ENCODE measurements at regions not wholly inside any gene's neighbourhood (a gene's known extent, or its start where the extent isn't known, plus 50 kb on each side); places are given as distances from the start of the nearest gene placed in this dataset.

DNA sequence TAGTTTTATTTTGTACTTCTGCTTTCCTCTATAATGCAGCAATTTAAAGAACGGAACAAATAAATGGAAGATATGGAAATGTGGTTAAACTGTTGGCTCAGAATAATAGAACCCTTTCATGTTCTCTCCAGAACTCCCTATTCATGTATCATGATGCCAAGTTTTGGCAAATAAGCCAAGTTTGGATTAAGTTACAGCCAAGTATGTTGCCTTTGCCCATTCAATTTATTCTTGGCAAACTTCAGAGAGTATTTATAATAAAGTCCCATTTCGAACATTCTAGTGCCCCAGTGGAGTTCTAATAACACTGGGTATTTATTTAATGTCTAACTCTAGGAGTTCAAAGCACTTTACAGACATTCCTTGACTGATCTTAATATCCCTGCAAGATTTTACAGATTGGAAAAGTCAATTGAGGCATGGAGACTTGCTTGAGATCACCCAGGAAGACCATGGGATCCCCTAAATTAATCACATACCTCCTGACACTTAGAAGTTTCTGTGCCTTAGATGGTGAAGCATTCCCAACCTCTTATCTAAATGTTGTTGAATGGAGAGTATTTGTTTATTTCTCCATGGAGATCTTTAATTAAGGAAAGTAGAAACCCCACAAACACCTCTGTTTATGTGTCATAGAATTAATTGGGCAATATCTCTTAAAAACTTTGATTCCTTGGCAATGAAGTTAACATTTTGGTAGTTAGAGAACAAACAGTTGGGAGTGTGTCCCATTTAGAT lies 106.7 kb downstream of the ACKR3 start:
- Histone ChIP-seq H3K27me3 (ENCODE audit: control insufficient read depth, insufficient read depth, low read length) (no peaks in the 10 kb centered on the region), H3K36me3 (ENCODE audit: control insufficient read depth, insufficient read depth, low read length) (no peaks in the 10 kb centered on the region), H3K4me1 (ENCODE audit: control insufficient read depth, insufficient read depth, low read length) (no peaks in the 10 kb centered on the region), H3K9ac (ENCODE audit: low read depth, low read length) (no peak overlapping the region), H3K4me3 (ENCODE audit: low read depth, low read length) (no peak overlapping the region), H3K9me3 (ENCODE audit: control insufficient read depth, insufficient read depth, low read length) (no peaks in the 10 kb centered on the region)

DNA sequence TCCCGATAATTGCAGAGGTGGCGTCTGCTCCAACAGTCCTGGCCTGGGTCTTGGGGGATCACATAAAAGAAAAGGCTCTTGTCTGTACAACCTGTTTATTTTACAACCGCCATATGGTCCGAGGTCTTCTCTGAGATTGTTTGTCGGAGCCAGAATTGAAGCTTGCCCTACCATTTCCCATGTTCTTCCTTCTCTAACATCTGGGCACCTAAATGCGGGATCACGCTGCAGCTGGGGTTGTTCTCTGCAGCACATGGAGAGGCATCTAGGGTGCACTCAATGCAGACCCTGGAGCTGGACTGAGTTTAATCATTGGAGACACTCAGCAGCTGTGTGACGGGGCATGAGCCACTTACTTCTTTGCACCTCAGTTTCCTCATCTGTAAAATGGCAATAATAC lies 107.7 kb downstream of the ACKR3 start:
- no peak overlapping the region for H3K9ac ChIP-seq (ENCODE audit: low read depth, low read length)
- H3K4me3 ChIP-seq (ENCODE audit: low read depth, low read length), result no peak overlapping the region
- H3K9me3 ChIP-seq (ENCODE audit: control insufficient read depth, insufficient read depth, low read length), result no peaks in the 10 kb centered on the region
- H3K36me3 ChIP-seq (ENCODE audit: control insufficient read depth, insufficient read depth, low read length), result no peaks in the 10 kb centered on the region
- no peaks in the 10 kb centered on the region for H3K4me1 ChIP-seq (ENCODE audit: control insufficient read depth, insufficient read depth, low read length)
- H3K27me3 ChIP-seq (ENCODE audit: control insufficient read depth, insufficient read depth, low read length), result no peaks in the 10 kb centered on the region

DNA sequence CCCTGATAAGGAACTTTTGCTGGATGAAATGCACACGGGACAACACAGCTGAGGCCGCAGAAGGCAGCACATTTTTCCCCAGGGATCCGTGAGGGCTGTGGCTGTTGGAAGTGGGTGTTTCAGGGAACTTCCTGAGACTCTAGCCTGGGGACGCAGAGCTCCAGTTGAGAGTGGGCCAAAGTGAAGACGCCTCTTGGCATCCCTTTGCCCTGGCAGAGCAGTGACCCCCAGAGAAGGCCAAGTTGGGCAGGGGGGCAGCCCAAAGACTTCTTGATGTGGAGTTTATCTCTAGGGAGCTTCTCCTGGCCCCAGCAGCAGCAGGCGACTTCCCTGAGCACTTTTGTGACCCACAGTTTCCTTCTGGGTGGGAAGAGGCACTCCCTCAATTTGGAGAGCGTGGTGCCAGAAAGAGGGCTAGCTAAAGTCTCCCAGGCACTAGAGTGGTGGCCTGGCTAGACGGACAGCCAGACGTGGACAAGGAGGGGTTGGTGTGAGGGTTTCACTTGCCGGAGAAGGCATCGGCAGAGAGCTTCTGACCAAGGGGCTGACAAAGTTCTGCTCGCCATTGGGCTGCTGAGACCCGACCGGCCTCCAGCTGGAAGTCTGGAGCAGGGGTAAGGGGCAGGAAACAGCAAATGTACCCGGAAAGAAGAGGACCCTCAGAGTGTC lies 108.8 kb downstream of the ACKR3 start:
- no peaks in the 10 kb centered on the region for H3K36me3 ChIP-seq (ENCODE audit: control insufficient read depth, insufficient read depth, low read length)
- no peak overlapping the region for H3K4me3 ChIP-seq (ENCODE audit: low read depth, low read length)
- H3K4me1 ChIP-seq (ENCODE audit: control insufficient read depth, insufficient read depth, low read length), result no peaks in the 10 kb centered on the region

DNA sequence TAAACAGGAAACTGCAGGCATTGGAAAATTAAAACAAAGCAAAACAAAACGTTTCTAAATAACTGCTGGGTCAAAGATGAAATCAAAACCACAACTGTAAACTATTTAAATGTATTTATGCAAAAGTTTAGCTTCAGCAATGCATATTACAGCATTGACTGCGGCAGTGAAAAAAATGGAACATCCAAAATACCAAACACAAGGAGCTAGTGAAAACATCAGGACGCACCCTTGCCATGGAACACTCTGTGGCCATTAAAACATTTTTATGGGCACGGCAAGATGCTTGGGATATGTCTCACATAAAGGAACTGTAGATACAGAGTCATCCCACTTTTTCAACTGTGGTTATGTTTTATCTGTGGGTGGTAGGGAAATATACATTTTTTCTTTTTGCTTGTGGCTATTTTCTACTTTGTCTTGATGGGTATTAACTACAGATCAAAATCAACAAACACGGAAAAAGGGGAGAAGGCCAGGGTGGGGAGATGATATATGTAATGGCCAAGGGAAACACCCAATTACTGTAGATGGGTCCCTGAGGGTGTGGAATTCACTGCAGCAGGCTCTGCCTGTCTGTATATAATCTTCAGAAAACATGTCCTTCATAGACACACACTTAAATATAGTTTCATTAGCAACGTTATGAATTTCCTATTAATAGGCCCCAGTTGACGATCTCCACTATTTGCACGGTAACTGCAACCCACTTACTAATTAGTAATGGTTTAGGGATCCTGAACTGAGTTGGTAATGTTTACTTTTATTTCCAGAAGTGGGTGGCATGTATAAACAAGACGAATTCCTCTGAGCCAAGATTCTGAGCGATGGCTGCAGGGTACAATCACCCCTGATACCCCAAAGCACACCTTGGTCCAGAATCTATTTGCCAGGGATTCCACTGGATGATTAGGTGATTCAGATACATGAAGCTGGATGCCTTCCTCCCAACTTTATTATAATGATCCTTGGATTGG lies 110.5 kb downstream of the ACKR3 start:
- Histone ChIP-seq H3K9ac (ENCODE audit: low read depth, low read length) (no peak overlapping the region), H3K9me3 (ENCODE audit: control insufficient read depth, insufficient read depth, low read length) (no peaks in the 10 kb centered on the region), H3K4me3 (ENCODE audit: low read depth, low read length) (no peak overlapping the region), H3K27me3 (ENCODE audit: control insufficient read depth, insufficient read depth, low read length) (no peaks in the 10 kb centered on the region), H3K4me1 (ENCODE audit: control insufficient read depth, insufficient read depth, low read length) (peaks cover 2% of the 10 kb centered on the region), H3K36me3 (ENCODE audit: control insufficient read depth, insufficient read depth, low read length) (no peaks in the 10 kb centered on the region)

More for the DNA sequence above, 108.8 kb downstream of the ACKR3 start:
- Histone ChIP-seq H3K9me3 (ENCODE audit: control insufficient read depth, insufficient read depth, low read length) (no peaks in the 10 kb centered on the region), H3K27me3 (ENCODE audit: control insufficient read depth, insufficient read depth, low read length) (no peaks in the 10 kb centered on the region), H3K9ac (ENCODE audit: low read depth, low read length) (no peak overlapping the region)

DNA sequence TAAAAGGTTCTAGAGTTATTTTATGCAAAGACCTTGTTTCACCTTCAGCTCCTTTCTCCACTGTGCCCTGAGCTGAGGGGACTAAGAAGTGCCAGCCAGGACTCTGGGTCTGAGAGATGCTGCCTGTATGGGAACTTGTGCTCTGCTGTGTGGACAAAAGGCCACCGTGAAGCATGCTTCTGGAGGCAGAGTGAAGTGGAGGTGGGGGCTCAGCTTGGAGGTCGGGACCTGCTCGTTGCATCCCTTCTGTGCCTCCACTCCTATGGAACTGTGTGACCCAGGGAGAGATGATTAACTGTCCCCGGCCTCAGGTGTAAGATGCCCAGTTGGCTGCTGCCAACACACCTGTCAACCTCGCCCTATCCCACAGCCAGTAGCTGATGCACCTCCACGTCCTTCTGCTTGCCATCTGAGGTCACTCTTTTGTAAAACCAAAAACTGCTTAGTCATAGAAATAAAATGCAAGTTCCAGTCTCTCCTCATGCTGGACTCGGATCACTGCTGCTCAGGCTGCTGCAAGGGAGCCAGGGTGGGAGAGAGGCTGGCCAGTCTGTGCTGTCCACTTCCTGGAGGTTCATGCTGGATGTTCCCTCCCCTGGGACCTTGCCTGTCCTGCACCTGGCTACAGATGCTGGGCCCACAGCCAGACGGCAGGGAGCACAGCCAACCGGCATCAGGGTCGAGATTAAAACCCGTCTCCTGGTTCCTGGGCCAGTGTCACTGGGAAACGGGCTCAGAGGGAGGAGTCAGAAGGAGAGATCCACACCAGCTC lies 113.2 kb downstream of the ACKR3 start:
- Histone ChIP-seq H3K9ac (ENCODE audit: low read depth, low read length) (no peak overlapping the region), H3K9me3 (ENCODE audit: control insufficient read depth, insufficient read depth, low read length) (no peaks in the 10 kb centered on the region), H3K4me3 (ENCODE audit: low read depth, low read length) (no peak overlapping the region), H3K27me3 (ENCODE audit: control insufficient read depth, insufficient read depth, low read length) (no peaks in the 10 kb centered on the region), H3K4me1 (ENCODE audit: control insufficient read depth, insufficient read depth, low read length) (peaks cover 2% of the 10 kb centered on the region), H3K36me3 (ENCODE audit: control insufficient read depth, insufficient read depth, low read length) (no peaks in the 10 kb centered on the region)

DNA sequence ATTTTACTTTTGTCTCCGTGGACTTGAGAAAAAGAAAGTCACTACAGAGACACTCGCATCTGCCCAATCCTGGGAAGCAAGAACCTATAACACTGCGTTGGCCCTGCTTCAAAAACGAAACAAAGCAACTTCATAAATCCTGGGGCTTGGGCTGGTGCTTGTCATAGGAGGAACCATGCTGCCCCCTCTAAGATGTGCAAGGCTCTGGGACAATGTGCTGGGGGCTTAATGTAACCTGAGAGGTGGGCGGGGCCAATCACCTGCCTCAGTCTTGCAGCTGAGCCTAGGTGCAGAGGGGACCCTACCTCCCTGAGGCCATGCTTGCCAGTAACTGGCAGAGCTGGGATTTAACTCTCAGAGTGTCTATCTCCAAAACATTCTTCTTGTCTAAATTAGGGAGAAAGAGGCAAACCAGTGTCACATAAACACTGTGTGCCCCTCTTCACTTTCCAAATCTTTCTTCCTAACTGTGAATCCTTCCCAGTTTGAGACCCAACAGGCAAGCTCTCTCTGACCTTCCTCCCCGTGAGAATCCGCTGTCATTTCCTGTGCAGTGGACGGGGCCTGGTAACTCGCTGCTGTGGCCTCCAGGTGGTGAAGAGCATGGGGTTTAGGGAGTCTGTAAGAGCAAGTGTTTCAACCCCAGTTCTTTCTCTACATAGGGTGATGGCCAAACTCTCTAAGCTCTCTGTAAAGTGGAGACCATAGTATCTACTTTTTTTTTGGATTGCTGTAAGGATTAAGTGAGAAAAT lies 115.1 kb downstream of the ACKR3 start:
- Histone ChIP-seq H3K27me3 (ENCODE audit: control insufficient read depth, insufficient read depth, low read length) (no peaks in the 10 kb centered on the region), H3K9ac (ENCODE audit: low read depth, low read length) (no peak overlapping the region), H3K4me3 (ENCODE audit: low read depth, low read length) (no peak overlapping the region), H3K36me3 (ENCODE audit: control insufficient read depth, insufficient read depth, low read length) (no peaks in the 10 kb centered on the region), H3K9me3 (ENCODE audit: control insufficient read depth, insufficient read depth, low read length) (no peaks in the 10 kb centered on the region), H3K4me1 (ENCODE audit: control insufficient read depth, insufficient read depth, low read length) (peaks cover 2% of the 10 kb centered on the region)

DNA sequence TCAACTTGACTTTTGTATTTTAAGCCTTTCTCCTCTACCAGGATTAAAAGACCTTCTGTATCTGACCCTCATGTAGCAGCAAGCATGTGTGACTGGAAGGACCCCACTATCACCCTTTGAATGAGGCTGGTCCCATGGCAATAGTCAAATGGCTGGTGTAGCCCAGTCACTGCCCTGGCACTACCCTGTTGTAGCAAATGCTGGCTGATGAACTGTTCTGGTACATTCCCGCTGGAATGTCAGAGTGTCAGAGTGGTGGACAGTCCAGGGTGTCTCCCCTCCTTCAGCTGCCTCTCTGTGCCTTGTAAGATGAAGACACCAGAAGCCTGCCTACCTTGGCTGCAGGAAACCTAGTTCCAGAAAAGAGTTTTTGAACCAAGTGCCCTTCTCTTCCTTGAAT lies 115.7 kb downstream of the ACKR3 start:
- H3K9ac ChIP-seq (ENCODE audit: low read depth, low read length), result no peak overlapping the region
- H3K4me3 ChIP-seq (ENCODE audit: low read depth, low read length), result no peak overlapping the region
- H3K36me3 ChIP-seq (ENCODE audit: control insufficient read depth, insufficient read depth, low read length), result no peaks in the 10 kb centered on the region
- H3K4me1 ChIP-seq (ENCODE audit: control insufficient read depth, insufficient read depth, low read length), result peaks cover 2% of the 10 kb centered on the region
- no peaks in the 10 kb centered on the region for H3K27me3 ChIP-seq (ENCODE audit: control insufficient read depth, insufficient read depth, low read length)
- no peaks in the 10 kb centered on the region for H3K9me3 ChIP-seq (ENCODE audit: control insufficient read depth, insufficient read depth, low read length)

DNA sequence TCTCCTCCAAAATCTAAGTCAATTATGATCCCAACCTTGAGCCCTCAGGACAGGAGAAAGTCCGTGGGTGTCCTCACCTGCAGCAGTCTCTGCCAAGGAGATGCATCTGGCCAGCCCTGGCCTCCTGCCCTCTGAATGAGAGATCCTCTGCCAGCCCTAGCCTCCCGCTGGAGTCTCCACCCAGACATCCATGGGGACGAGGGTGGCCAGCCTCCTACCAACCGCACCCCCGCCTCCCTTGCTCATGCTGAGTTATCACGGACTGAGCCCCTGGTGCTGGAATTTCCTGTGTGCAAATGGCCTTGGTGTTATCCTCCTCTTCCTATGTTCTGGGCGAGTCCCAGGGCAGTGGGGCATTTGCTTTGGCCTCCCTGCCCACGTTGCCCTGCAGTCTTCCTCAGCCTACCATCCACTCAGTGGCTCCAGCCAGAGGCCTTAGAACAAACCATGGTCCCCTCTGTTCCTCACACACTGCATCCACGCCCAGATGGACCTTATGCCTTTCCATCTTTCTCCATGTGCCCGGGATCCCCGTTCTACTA lies 116.4 kb downstream of the ACKR3 start:
- Histone ChIP-seq H3K36me3 (ENCODE audit: control insufficient read depth, insufficient read depth, low read length) (no peaks in the 10 kb centered on the region), H3K27me3 (ENCODE audit: control insufficient read depth, insufficient read depth, low read length) (no peaks in the 10 kb centered on the region), H3K9me3 (ENCODE audit: control insufficient read depth, insufficient read depth, low read length) (no peaks in the 10 kb centered on the region), H3K9ac (ENCODE audit: low read depth, low read length) (no peak overlapping the region), H3K4me3 (ENCODE audit: low read depth, low read length) (no peak overlapping the region), H3K4me1 (ENCODE audit: control insufficient read depth, insufficient read depth, low read length) (peaks cover 2% of the 10 kb centered on the region)

DNA sequence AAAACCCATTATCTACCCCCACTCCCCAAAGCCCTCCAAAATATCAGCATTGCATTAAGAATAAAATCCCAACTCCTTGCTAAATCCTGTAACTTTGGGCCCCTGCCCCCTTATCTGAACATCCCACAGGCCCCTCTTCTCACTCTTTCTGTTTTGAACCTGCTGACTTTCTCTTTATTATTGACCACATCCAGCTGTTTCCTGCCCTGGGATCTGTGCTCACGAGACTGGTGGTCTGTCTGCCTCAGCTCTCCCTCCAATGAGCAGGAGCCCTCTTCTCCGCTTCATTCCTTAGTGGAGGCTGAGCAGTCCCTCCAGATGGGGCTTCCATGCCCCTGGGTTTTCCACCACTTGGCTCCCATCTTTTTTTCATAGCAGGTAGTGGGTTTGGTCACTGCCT lies 116.9 kb downstream of the ACKR3 start:
- Histone ChIP-seq H3K27me3 (ENCODE audit: control insufficient read depth, insufficient read depth, low read length) (no peaks in the 10 kb centered on the region), H3K36me3 (ENCODE audit: control insufficient read depth, insufficient read depth, low read length) (no peaks in the 10 kb centered on the region), H3K9me3 (ENCODE audit: control insufficient read depth, insufficient read depth, low read length) (no peaks in the 10 kb centered on the region), H3K4me3 (ENCODE audit: low read depth, low read length) (no peak overlapping the region), H3K9ac (ENCODE audit: low read depth, low read length) (no peak overlapping the region), H3K4me1 (ENCODE audit: control insufficient read depth, insufficient read depth, low read length) (peaks cover 2% of the 10 kb centered on the region)

DNA sequence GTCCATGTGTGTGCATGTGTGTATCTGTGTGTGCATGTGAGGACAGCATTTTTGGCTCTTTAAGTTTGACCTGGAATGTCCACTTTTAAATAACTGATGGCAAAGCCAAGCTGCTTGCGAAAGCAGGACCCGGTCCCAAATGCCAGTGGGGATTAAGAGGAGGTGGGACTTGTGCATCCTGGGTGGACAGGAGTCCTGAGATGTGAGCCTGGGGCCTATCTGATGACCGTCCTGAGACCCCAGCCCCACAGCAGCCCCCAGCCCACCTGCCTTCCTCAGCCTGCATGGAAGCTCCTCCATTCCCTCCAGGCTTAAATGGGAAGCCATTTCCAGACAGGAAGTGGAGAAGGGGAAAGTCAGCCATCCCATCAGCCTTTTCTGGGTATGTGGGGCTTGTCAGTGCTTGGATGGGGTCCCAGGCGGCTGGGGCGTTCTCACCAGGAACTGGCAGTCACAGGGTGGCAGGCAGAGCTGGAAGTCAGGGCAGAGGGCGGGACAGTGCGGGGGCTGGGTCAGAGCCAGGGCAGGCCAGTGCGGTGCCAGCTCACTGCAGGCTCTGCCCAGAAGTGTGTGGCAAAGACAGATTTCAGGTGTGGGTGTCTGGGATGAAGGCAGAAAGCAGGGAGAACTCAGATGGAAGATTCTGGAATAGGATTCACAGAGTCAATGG lies 117.8 kb downstream of the ACKR3 start:
- Histone ChIP-seq H3K27me3 (ENCODE audit: control insufficient read depth, insufficient read depth, low read length) (no peaks in the 10 kb centered on the region), H3K9me3 (ENCODE audit: control insufficient read depth, insufficient read depth, low read length) (no peaks in the 10 kb centered on the region), H3K36me3 (ENCODE audit: control insufficient read depth, insufficient read depth, low read length) (no peaks in the 10 kb centered on the region), H3K4me3 (ENCODE audit: low read depth, low read length) (no peak overlapping the region), H3K9ac (ENCODE audit: low read depth, low read length) (no peak overlapping the region), H3K4me1 (ENCODE audit: control insufficient read depth, insufficient read depth, low read length) (peaks cover 2% of the 10 kb centered on the region)
